K562 (cell line): ENCODE measurements at regions not wholly inside any gene's neighbourhood (a gene's known extent, or its start where the extent isn't known, plus 50 kb on each side); places are given as distances from the start of the nearest gene placed in this dataset.

Experiments used
- ATAC-seq: fragments of 200-7000 bp; cut with Tn5 transposase; 3 replicates; pipeline ENCODE4 v1.9.1; 2020; ENCODE audit warnings: moderate library complexity
- BruUV-seq: library from RNA; stranded (reverse); fragments of 400-500 nt; replicated peaks from 2 replicates; lab custom pipeline; 2021; lab: Mats Ljungman, UMichigan
- CTCF ChIA-PET: fragments of 300-600 bp; formaldehyde crosslinking; extraction: SDS; loops from one replicate; lab custom pipeline; 2021; ENCODE audit warnings: low intra/inter-chr PET ratio; lab: Yijun Ruan, JAX
- POLR2A ChIA-PET: fragments of 300-600, 350-650 bp; sonication (Branson Sonifier 250); formaldehyde crosslinking; extraction: SDS; loops from one replicate; lab custom pipeline; 2021; ENCODE audit warnings: antibody characterized with exemption, inconsistent platforms; lab: Yijun Ruan, JAX
- DNase-seq, 4 experiments: peaks; one replicate each; pipeline versions ENCODE4 v3.0.0 to v3.0.0-alpha.2; 2011 to 2018; ENCODE audit warnings: low spot score in 3 of 4, mixed read lengths in 3 of 4; ENCODE audit errors: extremely low read depth in 1 of 4
- FAIRE-seq: peaks from 2 replicates; lab custom pipeline; 2011; peaks lifted over from hg19 to GRCh38; lab: Jason Lieb, UNC
- H2AFZ ChIP-seq: 2 replicates; pipeline ENCODE4 v1.6.0; 2011; ENCODE audit warnings: low read depth, low read length, control low read depth, inconsistent platforms
- H3K27ac ChIP-seq: fragments of 200-600 bp; 3 replicates; pipeline ENCODE4 v1.8.0; 2011; ENCODE audit warnings: low read depth, mild to moderate bottlenecking, control low read depth, inconsistent platforms, low read length, moderate library complexity, mixed read lengths; ENCODE audit errors: extremely low read depth
- H3K27me3 ChIP-seq, 2 experiments: fragments of 300-600 bp in 1 of 2; 2 replicates in 1 of 2; 3 replicates in 1 of 2; pipeline versions ENCODE4 v1.6.0 to v1.8.0; 2011; ENCODE audit warnings: inconsistent platforms in 2 of 2, low read length in 2 of 2, mild to moderate bottlenecking in 1 of 2, mixed read lengths in 1 of 2, moderate library complexity in 1 of 2; ENCODE audit not compliant: control insufficient read depth in 2 of 2, insufficient read depth in 2 of 2
- H3K36me3 ChIP-seq: fragments of 300-600 bp; 3 replicates; pipeline ENCODE4 v1.8.0; 2011; ENCODE audit warnings: mild to moderate bottlenecking, low read length, inconsistent platforms; ENCODE audit not compliant: control insufficient read depth, insufficient read depth
- H3K4me1 ChIP-seq, 2 experiments: fragments of 200-600 bp in 1 of 2; replicated peaks in 1 of 2; 2 replicates in 1 of 2; 3 replicates in 1 of 2; pipeline versions ENCODE4 v1.5.1 to v1.8.0; 2011; ENCODE audit warnings: inconsistent platforms in 2 of 2, low read length in 2 of 2, mild to moderate bottlenecking in 1 of 2, mixed read lengths in 1 of 2, moderate library complexity in 1 of 2; ENCODE audit not compliant: control insufficient read depth in 2 of 2, insufficient read depth in 2 of 2
- H3K4me2 ChIP-seq: 2 replicates; pipeline ENCODE4 v1.6.1; 2011; ENCODE audit warnings: low read length, control low read depth, inconsistent platforms, mixed read lengths; ENCODE audit not compliant: insufficient read depth
- H3K4me3 ChIP-seq: fragments of 200-600 bp; sonication (generic), shearing (Covaris generic); 2 replicates; pipeline ENCODE4 v1.5.1; 2016; ENCODE audit warnings: control low read depth, inconsistent platforms
- H3K79me2 ChIP-seq: fragments of 200-600 bp; 3 replicates; pipeline ENCODE4 v1.8.0; 2011; ENCODE audit warnings: low read length, inconsistent platforms; ENCODE audit not compliant: control insufficient read depth, insufficient read depth
- H3K9ac ChIP-seq, 2 experiments: 2 replicates each; pipeline versions ENCODE4 v1.6.0 to v1.6.1; 2011; ENCODE audit warnings: low read depth in 2 of 2, low read length in 2 of 2, control low read depth in 1 of 2, inconsistent platforms in 1 of 2, mild to moderate bottlenecking in 1 of 2, mixed read lengths in 1 of 2; ENCODE audit not compliant: insufficient read depth in 1 of 2
- H3K9me1 ChIP-seq: one replicate; pipeline ENCODE4 v1.6.0; 2011; ENCODE audit warnings: inconsistent platforms, mild to moderate bottlenecking, low read length, moderate library complexity; ENCODE audit not compliant: control insufficient read depth, insufficient read depth
- H3K9me3 ChIP-seq: replicated peaks from 2 replicates; pipeline ENCODE4 v1.5.1; 2011; ENCODE audit warnings: low read depth, low read length, inconsistent platforms; ENCODE audit not compliant: control insufficient read depth, insufficient read depth
- H4K20me1 ChIP-seq: replicated peaks from 2 replicates; pipeline ENCODE4 v1.6.1; 2011; ENCODE audit warnings: low read length, inconsistent platforms, mixed read lengths; ENCODE audit not compliant: control insufficient read depth, insufficient read depth
- CREM ChIP-seq: IDR thresholded peaks from 2 replicates; pipeline ENCODE4 v1.6.1; 2014; ENCODE audit warnings: antibody characterized with exemption, low read depth
- CUX1 ChIP-seq: fragments of 200-800 bp; sonication (Bioruptor generic); IDR thresholded peaks from 2 replicates; pipeline ENCODE4 v1.6.1; 2016; ENCODE audit warnings: missing genetic modification characterization, missing compliant biosample characterization
- PBX2 ChIP-seq, 2 experiments: IDR thresholded peaks in 1 of 2; conservative IDR thresholded peaks in 1 of 2; 2 replicates each; pipeline ENCODE4 v1.6.1; 2016; ENCODE audit warnings: low read depth in 2 of 2, mild to moderate bottlenecking in 1 of 2, missing compliant biosample characterization in 1 of 2, missing genetic modification characterization in 1 of 2, moderate library complexity in 1 of 2
- TRIM28 ChIP-seq: fragments of 450-650 bp; IDR thresholded peaks from 2 replicates; pipeline ENCODE4 v1.6.1; 2017
- TSHZ1 ChIP-seq: fragments of 250-450 bp; sonication (Bioruptor Pico); IDR thresholded peaks from 2 replicates; pipeline ENCODE4 v1.4.0; 2020; ENCODE audit warnings: mild to moderate bottlenecking, moderate library complexity
- WGBS: fragments of 100-300 bp; shearing (Covaris generic); methylation state at CpG from one replicate; pipeline ENCODE4 v1.1.6; 2016; ENCODE audit warnings: low coverage, mixed read lengths; ENCODE audit not compliant: insufficient coverage; ENCODE audit errors: missing lambda C conversion rate; 5-methylcytosine and 5-hydroxymethylcytosine counted together
- in situ Hi-C: fragments of 300-500 bp; cut with MboI; formaldehyde crosslinking; loops from 4 replicates; pipeline ENCODE4 v1.15.0; 2018; ENCODE audit warnings: inconsistent platforms, mixed read lengths
- intact Hi-C: fragments of 100-400 bp; cut with micrococcal nuclease; formaldehyde crosslinking; loops from 2 replicates; pipeline ENCODE4 v1.14.2; 2022

- no peaks in the 10 kb centered on the region for H3K79me2 ChIP-seq
- H3K9ac ChIP-seq: no peak overlapping the region
- no peak overlapping the region for H2AFZ ChIP-seq
- no peaks in the 10 kb centered on the region for H3K36me3 ChIP-seq
- H4K20me1 ChIP-seq: no peaks in the 10 kb centered on the region
- intact Hi-C loops: no loop called here
- ChIA-PET POLR2A (no interaction called here), CTCF (no interaction called here)
- FAIRE-seq (no peak), ATAC-seq (no peak), DNase-seq (no peak)
- H3K9me1 ChIP-seq: no peaks in the 10 kb centered on the region
- no peak overlapping the region for H3K4me2 ChIP-seq
- no peak overlapping the region for H3K27ac ChIP-seq
- H3K4me3 ChIP-seq: no peak overlapping the region
- BruUV-seq: no TSS peak
- WGBS: 8% methylated on average over 2 of the region's 2 CpGs
- H3K9me3 ChIP-seq: no peaks in the 10 kb centered on the region
- no peaks in the 10 kb centered on the region for H3K4me1 ChIP-seq
- H3K27me3 ChIP-seq: no peaks in the 10 kb centered on the region
- in situ Hi-C loops: no loop called here
- no peak for TF ChIP-seq PBX2 (CRISPR knock-in tag; IDR thresholded peaks at IDR 0.05; ENCODE audit: low read depth)
- TF ChIP-seq PBX2 (tag; conservative IDR thresholded peaks at IDR 0.05; ENCODE audit: low read depth): no peak
- TF ChIP-seq CUX1 (CRISPR knock-in tag): no peak
- TF ChIP-seq TSHZ1 (CRISPR knock-in tag): no peak
- no peak for TF ChIP-seq TRIM28
- no peak for TF ChIP-seq CREM
These were observed 373.4 kb downstream of the DIPK2A start for GRCh38 chr3:144344925-144345548.
